Liver (tissue), 3 donors: ENCODE measurements at regions not wholly inside any gene's neighbourhood (a gene's known extent, or its start where the extent isn't known, plus 50 kb on each side); places are given as distances from the start of the nearest gene placed in this dataset.
"Not testable (repeated sequence)": the region's sequence is repeated elsewhere in the genome, so short reads cannot be mapped to it uniquely, and the experiment has no call there.

Experiments used
- JUND ChIP-seq, 2 donors: IDR thresholded peaks; 2 replicates each; pipeline ENCODE4 v1.6.1; 2016; ENCODE audit warnings: antibody characterized with exemption in 2 of 2
- SP1 ChIP-seq: IDR thresholded peaks from 2 replicates; pipeline ENCODE4 v1.6.1; 2018; ENCODE audit warnings: antibody characterized with exemption, mild to moderate bottlenecking
- TAF1 ChIP-seq: conservative IDR thresholded peaks from 2 replicates; pipeline ENCODE4 v1.6.1; 2016; ENCODE audit warnings: antibody characterized with exemption, mild to moderate bottlenecking
- TF ChIP-seq, protein P1 (sequence below): fragments of 150-350 bp; IDR thresholded peaks from 2 replicates; pipeline ENCODE4 v1.5.1; 2017; ENCODE audit warnings: improper control_type of control experiment, low read depth, low read length; ENCODE audit not compliant: missing input control
- TF ChIP-seq, protein P2 (sequence below): IDR thresholded peaks from 2 replicates; pipeline ENCODE4 v1.6.1; 2016; ENCODE audit warnings: antibody characterized with exemption
- donor health status: healthy.
- donor health status: healthy.

DNA sequence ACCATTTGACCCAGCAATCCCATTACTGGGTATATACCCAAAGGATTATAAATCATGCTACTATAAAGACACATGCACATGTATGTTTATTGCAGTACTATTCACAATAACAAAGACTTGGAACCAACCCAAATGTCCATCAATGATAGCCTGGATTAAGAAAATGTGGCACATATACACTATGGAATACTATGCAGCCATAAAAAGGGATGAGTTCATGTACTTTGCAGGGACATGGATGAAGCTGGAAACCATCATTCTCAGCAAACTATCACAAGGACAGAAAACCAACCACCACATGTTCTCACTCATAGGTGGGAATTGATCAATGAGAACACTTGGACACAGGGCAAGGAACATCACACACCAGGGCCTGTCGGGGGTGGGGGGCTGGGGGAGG lies 171.7 kb upstream of the POGK start:
- not testable (repeated sequence) for TF ChIP-seq TAF1; JUND (IDR thresholded peaks at IDR 0.05); SP1
- TF ChIP-seq, protein P1, sequence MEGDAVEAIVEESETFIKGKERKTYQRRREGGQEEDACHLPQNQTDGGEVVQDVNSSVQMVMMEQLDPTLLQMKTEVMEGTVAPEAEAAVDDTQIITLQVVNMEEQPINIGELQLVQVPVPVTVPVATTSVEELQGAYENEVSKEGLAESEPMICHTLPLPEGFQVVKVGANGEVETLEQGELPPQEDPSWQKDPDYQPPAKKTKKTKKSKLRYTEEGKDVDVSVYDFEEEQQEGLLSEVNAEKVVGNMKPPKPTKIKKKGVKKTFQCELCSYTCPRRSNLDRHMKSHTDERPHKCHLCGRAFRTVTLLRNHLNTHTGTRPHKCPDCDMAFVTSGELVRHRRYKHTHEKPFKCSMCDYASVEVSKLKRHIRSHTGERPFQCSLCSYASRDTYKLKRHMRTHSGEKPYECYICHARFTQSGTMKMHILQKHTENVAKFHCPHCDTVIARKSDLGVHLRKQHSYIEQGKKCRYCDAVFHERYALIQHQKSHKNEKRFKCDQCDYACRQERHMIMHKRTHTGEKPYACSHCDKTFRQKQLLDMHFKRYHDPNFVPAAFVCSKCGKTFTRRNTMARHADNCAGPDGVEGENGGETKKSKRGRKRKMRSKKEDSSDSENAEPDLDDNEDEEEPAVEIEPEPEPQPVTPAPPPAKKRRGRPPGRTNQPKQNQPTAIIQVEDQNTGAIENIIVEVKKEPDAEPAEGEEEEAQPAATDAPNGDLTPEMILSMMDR = not testable (repeated sequence)
- TF ChIP-seq, protein P2, sequence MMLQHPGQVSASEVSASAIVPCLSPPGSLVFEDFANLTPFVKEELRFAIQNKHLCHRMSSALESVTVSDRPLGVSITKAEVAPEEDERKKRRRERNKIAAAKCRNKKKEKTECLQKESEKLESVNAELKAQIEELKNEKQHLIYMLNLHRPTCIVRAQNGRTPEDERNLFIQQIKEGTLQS = not testable (repeated sequence)
